ENCODE measurements at regions not wholly inside any gene's neighbourhood (a gene's known extent, or its start where the extent isn't known, plus 50 kb on each side); places are given as distances from the start of the nearest gene placed in this dataset.

- TF ChIP-seq EZH2 (IDR thresholded peaks at IDR 0.05) (no peak), POLR2AphosphoS5 (IDR thresholded peaks at IDR 0.05; ENCODE audit: borderline replicate concordance, low read depth, low read length) (no peak), FOXP2 (optimal IDR thresholded peaks at IDR 0.05; ENCODE audit: control extremely low read depth, extremely low read length, insufficient read depth) (no peak)
Observed at GRCh38 chr4:111303806-111304205, 680.9 kb upstream of the PITX2 start.

Measured in SK-N-MC (cell line).